ENCODE measurements at regions not wholly inside any gene's neighbourhood (a gene's known extent, or its start where the extent isn't known, plus 50 kb on each side); places are given as distances from the start of the nearest gene placed in this dataset.

DNA sequence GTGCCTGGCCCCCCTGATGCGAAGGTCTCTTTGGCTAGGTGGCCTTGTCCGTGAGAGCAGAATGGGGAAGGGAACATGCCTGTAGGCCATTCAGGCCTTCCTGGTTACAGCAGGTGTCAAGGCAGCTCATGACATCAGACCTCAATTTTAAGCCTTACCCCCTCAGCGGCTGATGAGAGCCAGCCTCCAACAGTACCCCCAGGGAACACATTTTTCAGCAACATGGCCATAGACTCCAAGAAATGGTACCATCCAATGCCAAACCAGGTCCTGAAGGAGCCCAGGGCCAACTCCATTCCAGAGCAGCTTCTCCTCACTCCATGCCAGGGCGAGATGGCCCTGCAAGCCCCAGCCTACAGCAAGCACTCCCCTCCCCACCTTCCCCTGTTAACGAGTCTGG, 199.2 kb downstream of the SMAD2 start:
- no peak for TF ChIP-seq POLR2A (IDR thresholded peaks at IDR 0.05; ENCODE audit: extremely low read depth, insufficient read length)
- TF ChIP-seq, protein P1, sequence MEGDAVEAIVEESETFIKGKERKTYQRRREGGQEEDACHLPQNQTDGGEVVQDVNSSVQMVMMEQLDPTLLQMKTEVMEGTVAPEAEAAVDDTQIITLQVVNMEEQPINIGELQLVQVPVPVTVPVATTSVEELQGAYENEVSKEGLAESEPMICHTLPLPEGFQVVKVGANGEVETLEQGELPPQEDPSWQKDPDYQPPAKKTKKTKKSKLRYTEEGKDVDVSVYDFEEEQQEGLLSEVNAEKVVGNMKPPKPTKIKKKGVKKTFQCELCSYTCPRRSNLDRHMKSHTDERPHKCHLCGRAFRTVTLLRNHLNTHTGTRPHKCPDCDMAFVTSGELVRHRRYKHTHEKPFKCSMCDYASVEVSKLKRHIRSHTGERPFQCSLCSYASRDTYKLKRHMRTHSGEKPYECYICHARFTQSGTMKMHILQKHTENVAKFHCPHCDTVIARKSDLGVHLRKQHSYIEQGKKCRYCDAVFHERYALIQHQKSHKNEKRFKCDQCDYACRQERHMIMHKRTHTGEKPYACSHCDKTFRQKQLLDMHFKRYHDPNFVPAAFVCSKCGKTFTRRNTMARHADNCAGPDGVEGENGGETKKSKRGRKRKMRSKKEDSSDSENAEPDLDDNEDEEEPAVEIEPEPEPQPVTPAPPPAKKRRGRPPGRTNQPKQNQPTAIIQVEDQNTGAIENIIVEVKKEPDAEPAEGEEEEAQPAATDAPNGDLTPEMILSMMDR (IDR thresholded peaks at IDR 0.05; ENCODE audit: low read depth, low read length): no peak
- TF ChIP-seq, protein P2, sequence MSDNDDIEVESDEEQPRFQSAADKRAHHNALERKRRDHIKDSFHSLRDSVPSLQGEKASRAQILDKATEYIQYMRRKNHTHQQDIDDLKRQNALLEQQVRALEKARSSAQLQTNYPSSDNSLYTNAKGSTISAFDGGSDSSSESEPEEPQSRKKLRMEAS (IDR thresholded peaks at IDR 0.05; ENCODE audit: low read depth, low read length): no peak
- TF ChIP-seq MYC (IDR thresholded peaks at IDR 0.05; ENCODE audit: low read depth, low read length): no peak
